ENCODE measurements at regions not wholly inside any gene's neighbourhood (a gene's known extent, or its start where the extent isn't known, plus 50 kb on each side); places are given as distances from the start of the nearest gene placed in this dataset.

DNA sequence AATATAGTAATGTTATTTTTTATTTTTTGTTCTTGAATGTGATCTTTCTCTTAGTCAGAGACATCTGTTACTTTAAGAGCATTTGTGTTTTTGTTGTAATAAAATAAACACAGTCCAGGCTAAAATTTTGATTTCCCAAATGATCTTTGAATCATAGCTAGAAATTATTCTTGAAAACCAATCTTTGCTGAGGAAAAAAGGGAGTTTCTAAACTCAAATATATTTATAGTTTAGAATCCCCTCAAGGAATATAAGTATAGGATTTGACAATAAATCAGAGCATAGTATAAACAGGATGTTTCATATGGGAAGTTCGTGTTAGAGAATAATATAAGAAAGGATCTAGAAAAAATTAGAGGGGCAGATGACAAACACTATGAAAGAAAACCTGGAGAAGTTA lies 118.8 kb upstream of the ADAMTS19 start:
- no peak for DNase-seq (ENCODE audit: low spot score)

DNA sequence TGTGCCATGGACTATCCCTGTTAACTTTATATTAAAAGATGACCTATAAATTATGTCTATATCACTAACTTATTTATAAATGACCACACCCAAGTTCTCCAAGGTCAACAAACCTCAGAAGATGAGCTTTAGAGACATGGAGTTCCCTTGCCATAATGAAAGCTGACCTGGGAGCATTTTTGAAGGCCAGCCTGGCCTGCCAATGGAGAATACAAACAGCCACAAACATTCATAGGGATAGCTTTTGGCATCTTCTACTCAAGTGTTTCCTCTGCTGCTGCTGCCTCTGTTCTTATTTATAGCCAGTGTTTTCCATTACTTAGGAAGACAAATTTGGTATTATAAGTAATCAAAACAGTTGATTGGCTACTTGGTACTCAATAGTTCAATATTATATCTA lies 117.3 kb upstream of the ADAMTS19 start:
- DNase-seq (ENCODE audit: low spot score): no peak

DNA sequence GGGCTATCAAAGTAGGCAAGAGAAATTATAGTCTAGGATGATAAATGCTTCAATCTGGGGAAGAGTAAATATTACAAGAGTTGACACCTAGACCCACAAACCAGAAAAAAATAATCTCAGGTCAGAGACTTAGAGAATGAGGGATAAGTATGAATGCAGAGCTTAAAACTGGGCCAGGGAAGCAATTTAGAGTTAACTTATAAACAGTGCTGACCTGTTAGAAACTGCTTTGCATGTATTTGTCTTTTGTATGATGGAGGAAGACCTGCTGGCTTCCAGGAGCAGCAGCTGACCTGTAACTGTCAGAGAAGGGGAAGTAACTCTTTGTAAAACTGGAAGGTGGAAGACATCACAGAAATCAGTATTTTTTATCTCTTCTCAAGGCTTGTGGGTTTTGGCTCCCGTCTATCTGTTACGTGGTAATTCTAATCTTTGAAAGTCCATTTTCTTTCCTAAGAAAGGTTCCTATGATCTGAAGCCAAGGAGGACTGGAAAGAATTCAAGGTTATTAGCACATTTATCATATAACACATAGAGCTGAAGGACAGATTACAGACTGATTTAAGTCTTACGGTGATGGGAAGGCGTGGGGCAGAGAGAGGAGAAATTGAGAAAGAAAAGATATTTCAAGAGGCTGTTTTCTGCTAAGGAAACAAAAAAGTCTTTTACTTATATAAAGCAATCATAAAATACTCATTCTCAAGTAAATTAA lies 114.7 kb upstream of the ADAMTS19 start:
- no peak for DNase-seq (ENCODE audit: low spot score)

DNA sequence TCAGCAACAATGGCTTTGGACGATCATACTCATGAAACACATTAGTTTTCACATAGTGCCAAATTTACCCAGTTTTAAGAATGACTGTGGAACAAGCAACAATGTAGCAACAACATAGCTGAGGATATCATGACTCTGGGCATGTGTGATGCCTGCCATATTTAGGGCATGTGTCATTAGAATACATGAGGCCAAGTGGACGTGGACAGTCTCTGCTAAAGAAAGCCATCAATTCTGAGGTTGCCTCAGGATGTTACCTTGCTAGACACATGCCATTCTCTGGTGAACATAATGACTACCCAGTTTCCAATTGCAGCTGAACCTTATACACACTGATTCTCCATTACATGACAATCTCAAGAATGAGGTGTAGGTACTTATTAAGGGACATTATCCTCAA lies 103.3 kb upstream of the ADAMTS19 start:
- DNase-seq (ENCODE audit: low spot score): no peak

DNA sequence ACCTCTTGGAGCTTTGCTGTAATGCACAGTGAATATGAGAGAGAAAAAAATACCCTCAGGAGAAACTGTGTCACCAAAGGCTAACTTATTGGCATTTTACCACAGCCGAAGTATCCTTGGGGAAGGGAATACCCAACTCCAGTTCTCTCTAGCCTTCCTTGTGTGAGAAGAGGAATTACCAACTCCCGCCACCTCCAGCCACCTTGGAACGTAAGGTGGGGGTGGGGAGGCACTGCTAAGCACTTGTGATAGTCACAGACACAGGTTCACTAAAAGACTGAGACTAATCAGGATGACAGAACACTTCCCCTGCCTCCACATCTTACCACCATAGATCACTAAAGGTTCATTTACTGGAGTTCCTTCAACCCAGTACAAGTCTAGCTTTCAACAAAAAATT lies 102.0 kb upstream of the ADAMTS19 start:
- DNase-seq (ENCODE audit: low spot score): no peak

DNA sequence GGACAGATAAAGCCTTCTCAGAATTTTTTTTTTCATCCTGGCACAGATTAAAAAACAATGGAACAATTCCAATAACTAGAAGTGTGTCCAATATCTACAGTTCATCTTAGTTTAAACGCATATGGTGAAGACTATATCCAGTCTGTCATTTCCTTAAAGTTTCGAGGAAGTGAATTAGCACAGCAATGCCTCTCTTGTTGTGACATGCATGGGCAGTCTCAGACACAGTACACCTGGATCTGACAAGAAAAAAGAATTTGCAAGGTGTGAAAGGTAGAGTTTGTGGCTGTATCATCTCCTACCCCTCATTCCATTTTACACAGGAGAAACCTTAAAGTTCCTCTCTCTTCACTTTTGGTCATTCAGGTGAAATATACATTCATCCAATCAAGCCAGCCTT lies 100.6 kb upstream of the ADAMTS19 start:
- no peak for DNase-seq (ENCODE audit: low spot score)

DNA sequence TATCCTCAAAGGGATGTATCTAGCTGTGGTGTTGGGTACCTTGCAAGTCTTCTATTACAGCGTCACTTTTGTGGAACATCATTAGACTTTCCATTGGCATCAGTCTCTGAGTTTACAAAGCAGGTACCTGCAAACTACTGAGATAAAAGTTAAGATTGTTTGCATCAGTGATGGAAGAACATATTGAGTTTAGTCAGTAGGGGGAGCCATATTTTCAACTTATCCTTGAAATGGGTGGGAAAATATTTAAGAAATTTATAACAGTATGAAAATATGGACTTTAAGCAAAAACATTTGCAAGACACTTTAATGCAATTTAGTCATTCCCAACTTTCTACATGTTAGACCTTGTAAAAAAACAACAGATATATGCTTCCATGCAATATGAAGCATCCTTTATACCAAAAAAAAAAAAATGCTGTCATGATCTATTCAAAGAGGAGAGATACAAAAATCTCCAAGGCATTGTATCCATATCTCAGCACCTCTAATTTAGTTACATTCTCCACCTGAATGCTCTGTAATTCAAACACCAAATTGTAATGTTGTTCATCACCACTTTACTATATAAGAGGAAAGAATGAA lies 98.6 kb upstream of the ADAMTS19 start:
- DNase-seq (ENCODE audit: low spot score): no peak

DNA sequence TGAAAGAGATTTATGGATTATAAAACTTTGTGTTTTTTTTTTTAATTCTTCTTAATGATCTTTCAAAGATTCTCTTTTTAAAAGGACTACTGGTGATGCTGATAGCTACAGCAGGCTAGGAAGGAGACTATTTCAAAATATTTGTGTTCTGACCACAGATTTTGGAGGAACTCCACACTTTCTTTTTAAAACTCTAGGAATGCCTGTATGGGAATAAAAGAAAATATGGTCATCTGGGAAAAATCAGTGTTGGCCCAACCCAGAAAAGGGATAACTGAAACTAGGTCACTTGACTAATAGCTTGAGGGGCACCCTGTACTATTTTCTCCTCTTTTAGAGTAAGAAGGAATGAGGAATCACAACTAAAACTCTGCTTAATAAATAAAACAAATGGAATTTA lies 97.6 kb upstream of the ADAMTS19 start:
- no peak for DNase-seq (ENCODE audit: low spot score)

DNA sequence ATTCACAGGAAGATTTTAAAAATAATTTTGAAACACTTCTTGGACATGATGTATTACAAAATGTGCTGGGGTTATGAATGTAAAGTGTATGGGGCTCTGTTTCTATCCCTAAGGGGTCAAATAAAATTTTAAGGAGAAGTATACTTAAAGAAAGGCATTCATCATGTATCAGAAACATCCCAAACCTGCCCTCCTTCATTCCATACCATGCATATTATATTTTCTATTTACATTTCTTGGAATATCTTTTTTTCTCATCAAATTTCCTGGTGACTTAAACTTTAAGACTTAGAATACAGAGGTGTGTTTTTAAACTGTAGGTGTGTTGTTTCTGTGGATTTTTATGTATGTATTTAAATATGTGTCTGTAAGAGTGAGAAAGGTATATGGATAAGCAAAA lies 96.1 kb upstream of the ADAMTS19 start:
- DNase-seq (ENCODE audit: low spot score): no peak

DNA sequence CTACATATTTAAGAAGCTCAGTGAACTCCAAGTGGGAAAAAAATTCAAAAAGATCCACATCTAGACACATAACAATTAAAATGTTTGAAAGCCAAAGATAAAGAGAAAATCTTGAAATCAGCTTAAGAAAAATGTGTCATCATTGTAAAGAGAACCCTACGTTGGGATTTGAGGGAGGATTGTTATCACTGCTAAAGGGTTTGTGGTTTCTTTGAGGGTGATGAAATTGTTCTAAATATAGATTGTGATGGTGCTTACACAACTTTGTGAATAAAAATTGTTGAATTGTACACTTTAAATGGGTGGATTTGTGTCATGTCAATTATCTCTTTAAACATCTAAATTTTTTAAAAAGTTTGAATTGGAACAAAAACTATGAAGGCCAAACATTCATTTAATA lies 92.2 kb upstream of the ADAMTS19 start:
- DNase-seq (ENCODE audit: low spot score): no peak

DNA sequence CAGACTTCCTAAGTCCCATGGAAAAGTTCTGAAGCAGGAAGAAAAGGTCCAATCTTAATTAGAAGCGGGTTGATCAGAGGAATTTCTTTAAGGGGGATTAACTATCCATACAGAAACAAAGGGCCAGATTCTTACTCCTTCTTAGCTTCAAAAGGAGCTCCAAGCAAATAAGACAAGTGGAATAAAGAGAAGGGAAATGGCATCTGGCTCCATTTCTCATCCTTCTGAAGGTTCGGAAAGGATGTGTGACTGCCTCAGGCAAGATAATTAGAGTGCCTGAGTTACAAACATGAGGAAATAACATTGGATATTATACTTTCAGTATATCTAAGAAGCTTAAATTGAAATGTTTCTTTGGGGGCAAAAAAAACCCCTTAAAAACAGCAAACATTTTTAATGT lies 88.1 kb upstream of the ADAMTS19 start:
- DNase-seq (ENCODE audit: low spot score): no peak

DNA sequence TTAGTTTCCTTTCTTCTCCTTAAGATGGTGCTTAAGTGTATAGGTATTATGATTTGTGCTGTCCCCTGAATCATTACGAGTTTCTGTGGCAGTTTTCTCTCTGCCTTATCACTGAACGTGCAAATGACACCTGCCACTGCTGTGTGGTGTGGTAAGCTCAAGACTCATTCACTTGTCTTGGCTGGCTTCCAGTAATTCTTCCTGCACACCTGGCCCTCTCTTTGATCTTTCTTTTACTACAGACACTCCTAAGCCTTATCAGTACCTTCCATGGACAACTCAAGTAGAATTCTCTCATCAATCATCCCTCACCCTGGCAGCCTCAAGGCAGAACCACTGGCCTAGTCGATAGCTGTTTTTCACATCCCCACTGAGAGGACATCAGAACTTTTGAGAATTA lies 82.6 kb upstream of the ADAMTS19 start:
- DNase-seq (ENCODE audit: low spot score): no peak

DNA sequence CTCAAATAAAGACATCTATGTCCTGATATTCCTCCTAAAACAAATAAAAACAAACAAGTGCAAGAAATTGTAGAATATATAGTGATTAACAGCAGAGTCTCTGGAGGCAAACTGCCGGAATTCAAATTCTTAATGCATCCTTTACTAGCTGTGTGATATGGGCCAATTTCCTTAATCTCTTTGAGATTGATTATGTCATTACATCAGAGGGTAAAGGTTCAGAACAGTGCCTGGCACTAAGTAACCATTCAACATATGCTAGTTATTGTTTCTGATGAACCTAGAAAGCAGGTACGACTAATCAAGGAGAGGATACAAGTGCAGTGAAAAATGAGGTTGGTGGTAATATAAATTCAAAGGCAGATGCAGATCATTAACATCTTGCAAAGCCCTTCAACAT lies 81.1 kb upstream of the ADAMTS19 start:
- no peak for DNase-seq (ENCODE audit: low spot score)

DNA sequence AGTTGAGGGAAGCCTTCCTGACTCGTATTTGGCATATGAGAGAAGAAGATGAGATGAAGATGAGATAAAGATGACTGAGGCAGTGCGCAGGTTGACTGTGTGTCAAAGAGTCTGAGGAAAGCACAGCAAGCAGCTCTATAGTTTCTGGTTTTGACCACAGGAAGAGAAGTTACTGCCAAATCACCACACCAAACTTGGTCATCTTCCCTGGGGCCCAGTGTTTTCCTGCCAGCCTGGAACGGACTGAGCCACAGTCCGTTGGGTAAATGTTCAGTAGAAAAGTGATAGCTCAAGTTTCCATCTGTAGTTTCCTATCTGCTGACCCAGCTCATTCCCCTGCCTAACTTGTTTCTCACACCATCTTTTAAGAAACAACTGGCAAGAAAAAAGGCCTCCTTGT lies 80.7 kb upstream of the ADAMTS19 start:
- DNase-seq (ENCODE audit: low spot score): no peak

DNA sequence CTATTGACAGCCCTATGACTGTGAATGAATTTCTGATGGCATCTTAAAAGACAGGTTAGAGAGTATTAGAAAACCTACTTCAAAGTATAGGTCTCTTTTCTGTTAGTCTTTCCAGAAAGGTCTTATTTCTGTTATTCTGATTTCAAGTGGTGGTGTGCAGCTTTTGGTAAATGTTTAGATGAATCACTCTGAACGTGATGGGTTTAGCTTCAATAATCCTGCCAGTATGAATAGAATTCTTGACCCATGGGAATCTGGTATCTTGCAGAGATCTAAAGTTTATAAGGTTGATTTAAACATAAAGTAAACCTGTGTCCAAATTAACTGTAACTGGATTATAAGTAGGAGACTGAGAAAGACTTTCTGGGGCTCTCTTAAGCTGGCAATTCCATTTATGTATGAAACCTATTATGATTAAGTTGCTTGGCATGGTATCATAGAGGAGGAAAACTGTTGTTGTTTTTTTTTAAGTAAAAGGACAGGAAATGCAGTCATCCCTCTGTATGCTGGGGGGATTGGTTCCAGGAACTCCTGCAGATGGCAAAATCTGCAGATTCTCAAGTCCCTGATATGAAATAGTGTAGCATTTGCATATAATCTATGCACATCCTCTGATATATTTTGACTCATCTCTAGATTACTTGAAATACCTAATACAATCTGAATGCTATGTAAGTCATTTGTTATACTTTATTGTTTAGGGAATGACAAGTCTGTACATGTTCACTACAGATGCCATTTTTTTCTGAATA lies 77.0 kb upstream of the ADAMTS19 start:
- DNase-seq (ENCODE audit: low spot score): no peak

DNA sequence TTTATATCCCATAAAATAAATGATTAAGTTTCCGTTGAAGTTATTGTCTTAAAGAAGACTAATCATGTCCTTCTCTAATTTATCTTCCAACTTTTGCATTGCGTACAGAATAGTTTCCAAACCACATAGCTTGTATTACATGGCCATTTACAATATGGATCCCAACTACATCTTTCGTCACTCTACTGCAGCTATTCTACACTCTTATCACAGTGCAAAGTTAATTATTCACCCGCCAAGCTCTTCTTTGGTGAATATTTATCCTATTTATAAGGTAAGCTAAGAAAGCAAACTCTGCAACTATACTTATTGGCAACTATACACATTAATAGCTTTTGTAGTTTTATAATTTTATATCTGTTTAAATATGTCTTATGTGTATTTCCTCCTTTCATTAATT lies 75.9 kb upstream of the ADAMTS19 start:
- no peak for DNase-seq (ENCODE audit: low spot score)

DNA sequence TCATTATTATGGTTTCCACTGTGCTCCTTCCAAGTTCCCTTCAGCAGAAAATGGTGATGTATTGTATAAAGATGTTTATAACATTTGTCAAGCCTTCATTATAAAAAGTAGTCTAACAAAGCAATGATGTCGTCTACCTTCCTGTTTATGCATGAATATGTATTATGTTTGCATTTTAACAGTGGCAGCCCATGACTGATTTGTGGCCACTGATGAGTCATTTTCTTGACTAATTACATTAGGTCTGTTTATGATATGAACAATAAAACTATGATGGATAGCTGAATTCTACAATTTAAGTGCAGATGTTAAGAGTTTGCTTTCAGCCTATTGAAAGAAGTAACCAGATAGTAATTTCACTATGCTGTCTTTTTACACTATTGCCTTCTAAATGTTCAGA lies 75.4 kb upstream of the ADAMTS19 start:
- no peak for DNase-seq (ENCODE audit: low spot score)

DNA sequence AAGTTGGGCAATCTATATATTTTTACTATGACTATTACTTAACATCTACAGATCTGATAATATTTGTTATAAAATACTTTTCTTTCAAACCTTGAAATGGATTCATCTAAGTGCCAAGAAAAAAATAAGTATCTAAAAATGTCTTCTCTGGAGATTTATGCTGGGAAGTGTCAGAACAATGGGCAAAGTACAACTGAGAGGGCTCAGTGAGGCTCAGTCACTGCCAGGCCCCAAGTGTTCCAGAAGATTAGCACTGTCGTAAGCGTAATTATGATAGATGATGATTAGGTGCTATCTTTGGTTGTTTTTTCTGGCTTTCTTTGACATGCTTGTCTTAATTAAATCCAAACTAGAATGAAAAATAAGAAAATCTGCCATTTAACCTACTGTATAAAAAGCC lies 72.2 kb upstream of the ADAMTS19 start:
- no peak for DNase-seq (ENCODE audit: low spot score)

DNA sequence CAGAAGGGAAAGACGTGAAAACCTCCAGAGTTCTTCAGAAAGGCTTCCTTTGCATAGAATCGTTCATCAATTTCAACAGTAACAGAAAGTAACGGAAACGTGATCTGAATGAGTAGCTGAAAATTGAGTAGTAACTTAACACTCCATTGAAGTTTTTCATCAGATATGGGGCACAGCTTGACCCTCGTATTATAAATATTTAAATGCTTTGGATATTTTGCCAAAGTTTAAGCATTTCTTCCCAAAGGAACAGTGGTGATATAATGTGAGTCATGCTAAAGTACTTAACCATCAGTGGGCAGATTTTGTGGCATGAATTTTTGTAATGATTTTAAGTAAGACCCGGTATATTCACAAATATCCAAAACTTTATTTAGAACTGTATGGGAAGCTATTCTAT lies 67.4 kb upstream of the ADAMTS19 start:
- no peak for DNase-seq (ENCODE audit: low spot score)

DNA sequence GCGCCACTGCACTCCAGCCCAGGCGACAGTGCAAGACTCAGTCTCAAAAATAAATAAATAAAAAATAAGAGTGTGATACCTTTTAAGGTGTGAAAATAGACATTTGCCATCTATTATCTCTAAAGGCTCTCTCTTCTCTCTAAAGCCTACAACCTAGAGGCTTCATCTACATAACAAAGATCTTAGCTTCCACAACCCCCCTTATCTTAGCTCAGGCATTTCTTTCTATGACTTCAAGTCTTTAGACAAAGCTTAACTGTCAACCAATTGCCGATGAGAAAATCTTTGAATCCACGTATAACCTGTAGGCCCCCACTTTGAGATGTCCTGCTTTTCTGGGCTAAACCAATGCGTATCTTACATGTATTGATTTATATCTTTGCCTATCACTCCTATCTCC lies 64.9 kb upstream of the ADAMTS19 start:
- no peak for DNase-seq (ENCODE audit: low spot score)

DNA sequence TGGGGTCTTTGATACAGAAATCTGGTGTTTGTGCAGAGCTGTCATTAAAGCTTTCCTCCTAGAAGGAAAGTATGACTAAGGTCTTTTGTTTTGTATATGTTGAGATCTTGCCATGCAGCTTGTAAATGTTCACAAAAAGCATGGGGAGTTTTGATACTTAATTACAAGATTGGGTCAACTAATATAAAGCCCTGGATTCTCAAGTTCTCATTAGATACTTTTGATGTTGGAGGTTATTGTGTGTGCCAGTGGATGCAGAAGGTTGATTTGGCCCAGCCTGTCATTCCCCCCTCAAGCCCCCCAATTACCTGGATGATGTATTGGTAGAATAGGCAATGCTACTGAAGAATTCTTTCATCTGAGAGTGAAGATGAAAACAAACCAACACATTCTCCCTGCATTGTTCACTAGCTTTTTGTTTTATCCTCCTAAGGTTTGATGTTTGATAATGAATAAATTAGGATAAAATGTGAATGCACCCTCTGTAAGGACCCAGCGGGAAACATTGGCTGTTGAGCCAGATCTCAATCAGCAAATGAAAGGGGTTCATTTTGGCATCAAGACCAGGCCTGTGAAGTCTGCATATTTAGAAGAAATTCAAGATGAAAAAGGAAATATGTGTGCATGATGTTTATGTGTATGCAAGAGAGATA lies 61.9 kb upstream of the ADAMTS19 start:
- DNase-seq (ENCODE audit: low spot score): no peak

DNA sequence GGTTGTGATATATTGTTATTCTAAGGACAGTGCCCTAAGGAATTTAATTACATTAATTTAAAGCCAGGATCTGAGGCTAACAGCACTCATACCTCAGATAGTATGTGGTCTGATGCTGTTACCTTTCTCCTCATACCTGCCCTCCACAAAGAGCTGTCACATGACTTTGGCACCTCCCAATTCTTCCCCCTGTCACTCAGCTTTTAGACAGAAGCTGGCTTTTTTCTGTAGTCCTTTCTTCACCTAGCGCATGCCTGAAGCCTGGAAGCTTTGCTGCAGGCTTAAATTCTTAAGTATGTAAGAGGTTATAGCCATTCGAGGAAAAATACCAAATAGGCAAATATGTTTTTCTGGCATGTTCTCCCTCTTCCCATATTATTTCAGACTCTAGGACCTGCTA lies 61.0 kb upstream of the ADAMTS19 start:
- DNase-seq (ENCODE audit: low spot score): no peak

DNA sequence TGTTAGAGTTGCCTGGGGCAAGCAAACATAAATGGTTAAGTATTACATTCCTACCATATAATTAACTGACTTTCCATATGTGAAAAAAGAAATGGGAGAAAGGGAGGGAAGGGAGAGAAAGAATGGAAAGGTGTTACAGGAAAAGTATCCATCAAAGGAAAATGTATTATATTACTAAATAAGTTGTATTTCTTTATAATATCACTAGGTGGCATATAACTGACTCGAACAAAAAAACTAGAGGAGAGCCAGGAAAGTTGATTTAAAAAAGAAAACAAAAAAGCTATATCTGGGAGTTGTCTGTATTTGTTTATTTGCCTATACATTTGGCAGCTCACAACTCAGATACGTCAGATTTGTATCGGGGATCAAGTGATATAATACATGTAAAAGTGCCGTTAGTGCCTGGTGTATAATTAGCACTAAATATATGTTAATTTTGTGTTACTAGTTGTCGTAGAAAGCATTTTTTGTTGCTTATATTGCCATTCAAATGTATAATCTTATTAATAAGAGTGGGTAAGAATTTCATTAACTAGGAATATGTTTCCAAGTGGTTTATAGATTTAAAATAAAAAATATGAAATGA lies 59.6 kb upstream of the ADAMTS19 start:
- no peak for DNase-seq (ENCODE audit: low spot score)

Data from COLO829 (cell line).